HepG2 (cell line): ENCODE measurements at regions not wholly inside any gene's neighbourhood (a gene's known extent, or its start where the extent isn't known, plus 50 kb on each side); places are given as distances from the start of the nearest gene placed in this dataset.
A peak's percentile ranks its signal among the peaks of the same experiment; 100 is the strongest.

ENCODE experiments used
- CBX5 ChIP-seq: sonication (generic); formaldehyde crosslinking; IDR thresholded peaks from 2 replicates; pipeline ENCODE4 v1.4.0; 2020; ENCODE audit warnings: missing genetic modification reagents, borderline replicate concordance
- GABPA ChIP-seq, 2 experiments: IDR thresholded peaks; 2 replicates each; pipeline ENCODE4 v1.6.1; 2011 to 2016; ENCODE audit warnings: low read depth in 2 of 2, low read length in 1 of 2, missing biosample characterization in 1 of 2, missing genetic modification characterization in 1 of 2
- HDAC6 ChIP-seq: fragments of 200-600 bp; sonication (generic); IDR thresholded peaks from 2 replicates; pipeline ENCODE4 v1.7.0; 2017; ENCODE audit warnings: mild to moderate bottlenecking, antibody characterized with exemption, low read length, low read depth
- RFX5 ChIP-seq: IDR thresholded peaks from 2 replicates; pipeline ENCODE4 v1.6.1; 2011; ENCODE audit warnings: low read depth, low read length, improper control_type of control experiment
- RNF2 ChIP-seq: fragments of 450-650 bp; conservative IDR thresholded peaks from 2 replicates; pipeline ENCODE4 v1.6.1; 2016; ENCODE audit warnings: low read depth
- TEAD3 ChIP-seq: optimal IDR thresholded peaks from 2 replicates; pipeline ENCODE3; 2016; ENCODE audit warnings: borderline replicate concordance
- U2AF1 ChIP-seq: fragments of 200-400 bp; formaldehyde crosslinking; optimal IDR thresholded peaks from 2 replicates; pipeline ENCODE3; 2017; ENCODE audit warnings: mild to moderate bottlenecking, low read depth, low read length
- ZNF687 ChIP-seq: sonication (generic); formaldehyde crosslinking; IDR thresholded peaks from 2 replicates; pipeline ENCODE4 v1.5.1; 2020; ENCODE audit warnings: mild to moderate bottlenecking, missing genetic modification reagents, moderate library complexity
- ZSCAN22 ChIP-seq: sonication (generic); formaldehyde crosslinking; IDR thresholded peaks from 2 replicates; pipeline ENCODE4 v1.4.0; 2020; ENCODE audit warnings: mild to moderate bottlenecking, missing genetic modification reagents
- ZSCAN31 ChIP-seq: sonication (generic); formaldehyde crosslinking; IDR thresholded peaks from 2 replicates; pipeline ENCODE4 v1.5.0; 2020; ENCODE audit warnings: low read depth, mild to moderate bottlenecking, missing genetic modification reagents
- TF ChIP-seq, protein P1 (sequence below): sonication (generic); formaldehyde crosslinking; IDR thresholded peaks from 2 replicates; pipeline ENCODE4 v1.5.0; 2020; ENCODE audit warnings: mild to moderate bottlenecking, missing genetic modification reagents, moderate library complexity
- TF ChIP-seq, protein P2 (sequence below): sonication (generic); formaldehyde crosslinking; IDR thresholded peaks from 2 replicates; pipeline ENCODE4 v1.5.1; 2020; ENCODE audit warnings: missing genetic modification reagents, mild to moderate bottlenecking, borderline replicate concordance
- TF ChIP-seq, protein P3 (sequence below): sonication (generic); formaldehyde crosslinking; IDR thresholded peaks from 2 replicates; pipeline ENCODE4 v1.4.0; 2020; ENCODE audit warnings: missing genetic modification reagents
- TF ChIP-seq, protein P4 (sequence below): sonication (generic); formaldehyde crosslinking; IDR thresholded peaks from 2 replicates; pipeline ENCODE4 v1.4.0; 2020; ENCODE audit warnings: missing genetic modification reagents
- TF ChIP-seq, protein P5 (sequence below): sonication (generic); formaldehyde crosslinking; IDR thresholded peaks from 2 replicates; pipeline ENCODE4 v1.8.0; 2022; ENCODE audit warnings: missing genetic modification reagents, mild to moderate bottlenecking, borderline replicate concordance

DNA sequence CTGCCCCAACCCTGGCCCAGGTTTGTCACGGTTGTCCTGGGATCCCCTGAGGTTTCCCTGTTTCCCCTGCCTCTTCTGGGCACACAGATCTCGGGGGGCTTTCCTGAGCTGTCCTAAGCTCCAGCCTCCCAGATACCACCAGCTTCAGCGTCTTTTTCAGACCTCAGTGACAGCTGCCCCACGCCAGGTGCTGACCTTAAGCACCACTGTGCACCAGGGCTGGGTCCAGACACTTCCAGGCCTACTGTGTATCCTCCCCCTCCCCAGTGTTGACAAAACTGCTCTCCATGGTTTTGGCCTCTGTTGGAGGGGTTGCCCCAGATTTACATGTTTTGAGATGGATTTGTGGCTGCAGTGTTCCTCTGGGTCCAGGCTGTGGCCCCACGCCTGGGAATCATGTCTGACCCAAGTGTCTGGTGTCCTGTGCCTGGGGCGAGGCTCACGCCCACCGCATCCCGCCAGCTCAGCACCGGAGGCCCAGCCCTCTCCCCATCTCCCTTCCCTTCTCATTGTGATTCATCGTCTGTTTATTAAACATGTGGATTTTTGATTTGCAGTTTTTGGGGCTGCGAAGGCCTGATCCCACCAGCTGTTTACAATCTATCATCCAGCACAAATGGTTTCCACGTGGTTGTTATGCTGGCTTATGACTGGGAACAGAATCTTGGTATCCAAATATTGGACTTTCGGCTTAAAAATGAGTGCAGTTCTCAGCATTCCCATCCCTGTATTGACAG, 82.1 kb downstream of the METRNL start (continued):
- peak; percentile 48 for TF ChIP-seq ZNF687 (CRISPR knock-in tag)
- TF ChIP-seq, protein P1, sequence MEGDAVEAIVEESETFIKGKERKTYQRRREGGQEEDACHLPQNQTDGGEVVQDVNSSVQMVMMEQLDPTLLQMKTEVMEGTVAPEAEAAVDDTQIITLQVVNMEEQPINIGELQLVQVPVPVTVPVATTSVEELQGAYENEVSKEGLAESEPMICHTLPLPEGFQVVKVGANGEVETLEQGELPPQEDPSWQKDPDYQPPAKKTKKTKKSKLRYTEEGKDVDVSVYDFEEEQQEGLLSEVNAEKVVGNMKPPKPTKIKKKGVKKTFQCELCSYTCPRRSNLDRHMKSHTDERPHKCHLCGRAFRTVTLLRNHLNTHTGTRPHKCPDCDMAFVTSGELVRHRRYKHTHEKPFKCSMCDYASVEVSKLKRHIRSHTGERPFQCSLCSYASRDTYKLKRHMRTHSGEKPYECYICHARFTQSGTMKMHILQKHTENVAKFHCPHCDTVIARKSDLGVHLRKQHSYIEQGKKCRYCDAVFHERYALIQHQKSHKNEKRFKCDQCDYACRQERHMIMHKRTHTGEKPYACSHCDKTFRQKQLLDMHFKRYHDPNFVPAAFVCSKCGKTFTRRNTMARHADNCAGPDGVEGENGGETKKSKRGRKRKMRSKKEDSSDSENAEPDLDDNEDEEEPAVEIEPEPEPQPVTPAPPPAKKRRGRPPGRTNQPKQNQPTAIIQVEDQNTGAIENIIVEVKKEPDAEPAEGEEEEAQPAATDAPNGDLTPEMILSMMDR = no peak
- no peak for TF ChIP-seq RFX5
- TF ChIP-seq TEAD3 (CRISPR knock-in tag) = peak; percentile 61
- TF ChIP-seq, protein P2, sequence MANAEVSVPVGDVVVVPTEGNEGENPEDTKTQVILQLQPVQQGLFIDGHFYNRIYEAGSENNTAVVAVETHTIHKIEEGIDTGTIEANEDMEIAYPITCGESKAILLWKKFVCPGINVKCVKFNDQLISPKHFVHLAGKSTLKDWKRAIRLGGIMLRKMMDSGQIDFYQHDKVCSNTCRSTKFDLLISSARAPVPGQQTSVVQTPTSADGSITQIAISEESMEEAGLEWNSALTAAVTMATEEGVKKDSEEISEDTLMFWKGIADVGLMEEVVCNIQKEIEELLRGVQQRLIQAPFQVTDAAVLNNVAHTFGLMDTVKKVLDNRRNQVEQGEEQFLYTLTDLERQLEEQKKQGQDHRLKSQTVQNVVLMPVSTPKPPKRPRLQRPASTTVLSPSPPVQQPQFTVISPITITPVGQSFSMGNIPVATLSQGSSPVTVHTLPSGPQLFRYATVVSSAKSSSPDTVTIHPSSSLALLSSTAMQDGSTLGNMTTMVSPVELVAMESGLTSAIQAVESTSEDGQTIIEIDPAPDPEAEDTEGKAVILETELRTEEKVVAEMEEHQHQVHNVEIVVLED (CRISPR knock-in tag) = no peak
- TF ChIP-seq GABPA (IDR thresholded peaks at IDR 0.05; ENCODE audit: low read depth, low read length) = no peak
- no peak for TF ChIP-seq GABPA (CRISPR knock-in tag; IDR thresholded peaks at IDR 0.05; ENCODE audit: low read depth)
- no peak for TF ChIP-seq HDAC6
- 0 out of 2 replicates have a peak, but pooled peaks have one; percentile 35 for TF ChIP-seq RNF2
- no peak for TF ChIP-seq ZSCAN31 (CRISPR knock-in tag)
- no peak for TF ChIP-seq U2AF1
- no peak for TF ChIP-seq CBX5 (CRISPR knock-in tag)
- TF ChIP-seq, protein P3, sequence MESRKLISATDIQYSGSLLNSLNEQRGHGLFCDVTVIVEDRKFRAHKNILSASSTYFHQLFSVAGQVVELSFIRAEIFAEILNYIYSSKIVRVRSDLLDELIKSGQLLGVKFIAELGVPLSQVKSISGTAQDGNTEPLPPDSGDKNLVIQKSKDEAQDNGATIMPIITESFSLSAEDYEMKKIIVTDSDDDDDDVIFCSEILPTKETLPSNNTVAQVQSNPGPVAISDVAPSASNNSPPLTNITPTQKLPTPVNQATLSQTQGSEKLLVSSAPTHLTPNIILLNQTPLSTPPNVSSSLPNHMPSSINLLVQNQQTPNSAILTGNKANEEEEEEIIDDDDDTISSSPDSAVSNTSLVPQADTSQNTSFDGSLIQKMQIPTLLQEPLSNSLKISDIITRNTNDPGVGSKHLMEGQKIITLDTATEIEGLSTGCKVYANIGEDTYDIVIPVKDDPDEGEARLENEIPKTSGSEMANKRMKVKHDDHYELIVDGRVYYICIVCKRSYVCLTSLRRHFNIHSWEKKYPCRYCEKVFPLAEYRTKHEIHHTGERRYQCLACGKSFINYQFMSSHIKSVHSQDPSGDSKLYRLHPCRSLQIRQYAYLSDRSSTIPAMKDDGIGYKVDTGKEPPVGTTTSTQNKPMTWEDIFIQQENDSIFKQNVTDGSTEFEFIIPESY (CRISPR knock-in tag) = peak; percentile 64; the same call in 1 of the 2 replicates
- TF ChIP-seq, protein P4, sequence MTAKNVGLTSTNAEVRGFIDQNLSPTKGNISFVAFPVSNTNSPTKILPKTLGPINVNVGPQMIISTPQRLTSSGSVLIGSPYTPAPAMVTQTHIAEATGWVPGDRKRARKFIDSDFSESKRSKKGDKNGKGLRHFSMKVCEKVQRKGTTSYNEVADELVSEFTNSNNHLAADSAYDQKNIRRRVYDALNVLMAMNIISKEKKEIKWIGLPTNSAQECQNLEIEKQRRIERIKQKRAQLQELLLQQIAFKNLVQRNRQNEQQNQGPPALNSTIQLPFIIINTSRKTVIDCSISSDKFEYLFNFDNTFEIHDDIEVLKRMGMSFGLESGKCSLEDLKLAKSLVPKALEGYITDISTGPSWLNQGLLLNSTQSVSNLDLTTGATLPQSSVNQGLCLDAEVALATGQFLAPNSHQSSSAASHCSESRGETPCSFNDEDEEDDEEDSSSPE (CRISPR knock-in tag) = no peak
- TF ChIP-seq, protein P5, sequence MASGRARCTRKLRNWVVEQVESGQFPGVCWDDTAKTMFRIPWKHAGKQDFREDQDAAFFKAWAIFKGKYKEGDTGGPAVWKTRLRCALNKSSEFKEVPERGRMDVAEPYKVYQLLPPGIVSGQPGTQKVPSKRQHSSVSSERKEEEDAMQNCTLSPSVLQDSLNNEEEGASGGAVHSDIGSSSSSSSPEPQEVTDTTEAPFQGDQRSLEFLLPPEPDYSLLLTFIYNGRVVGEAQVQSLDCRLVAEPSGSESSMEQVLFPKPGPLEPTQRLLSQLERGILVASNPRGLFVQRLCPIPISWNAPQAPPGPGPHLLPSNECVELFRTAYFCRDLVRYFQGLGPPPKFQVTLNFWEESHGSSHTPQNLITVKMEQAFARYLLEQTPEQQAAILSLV (CRISPR knock-in tag) = no peak
- TF ChIP-seq ZSCAN22 (CRISPR knock-in tag) = no peak
